ENCODE measurements at regions not wholly inside any gene's neighbourhood (a gene's known extent, or its start where the extent isn't known, plus 50 kb on each side); places are given as distances from the start of the nearest gene placed in this dataset.

GRCh38 chr2:103365071-103365470 lies 603.2 kb downstream of the TMEM182 start:
- TF ChIP-seq, protein P1, sequence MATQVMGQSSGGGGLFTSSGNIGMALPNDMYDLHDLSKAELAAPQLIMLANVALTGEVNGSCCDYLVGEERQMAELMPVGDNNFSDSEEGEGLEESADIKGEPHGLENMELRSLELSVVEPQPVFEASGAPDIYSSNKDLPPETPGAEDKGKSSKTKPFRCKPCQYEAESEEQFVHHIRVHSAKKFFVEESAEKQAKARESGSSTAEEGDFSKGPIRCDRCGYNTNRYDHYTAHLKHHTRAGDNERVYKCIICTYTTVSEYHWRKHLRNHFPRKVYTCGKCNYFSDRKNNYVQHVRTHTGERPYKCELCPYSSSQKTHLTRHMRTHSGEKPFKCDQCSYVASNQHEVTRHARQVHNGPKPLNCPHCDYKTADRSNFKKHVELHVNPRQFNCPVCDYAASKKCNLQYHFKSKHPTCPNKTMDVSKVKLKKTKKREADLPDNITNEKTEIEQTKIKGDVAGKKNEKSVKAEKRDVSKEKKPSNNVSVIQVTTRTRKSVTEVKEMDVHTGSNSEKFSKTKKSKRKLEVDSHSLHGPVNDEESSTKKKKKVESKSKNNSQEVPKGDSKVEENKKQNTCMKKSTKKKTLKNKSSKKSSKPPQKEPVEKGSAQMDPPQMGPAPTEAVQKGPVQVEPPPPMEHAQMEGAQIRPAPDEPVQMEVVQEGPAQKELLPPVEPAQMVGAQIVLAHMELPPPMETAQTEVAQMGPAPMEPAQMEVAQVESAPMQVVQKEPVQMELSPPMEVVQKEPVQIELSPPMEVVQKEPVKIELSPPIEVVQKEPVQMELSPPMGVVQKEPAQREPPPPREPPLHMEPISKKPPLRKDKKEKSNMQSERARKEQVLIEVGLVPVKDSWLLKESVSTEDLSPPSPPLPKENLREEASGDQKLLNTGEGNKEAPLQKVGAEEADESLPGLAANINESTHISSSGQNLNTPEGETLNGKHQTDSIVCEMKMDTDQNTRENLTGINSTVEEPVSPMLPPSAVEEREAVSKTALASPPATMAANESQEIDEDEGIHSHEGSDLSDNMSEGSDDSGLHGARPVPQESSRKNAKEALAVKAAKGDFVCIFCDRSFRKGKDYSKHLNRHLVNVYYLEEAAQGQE (IDR thresholded peaks at IDR 0.05; ENCODE audit: insufficient read depth in 1 of 2, low read depth in 2 of 2, low read length in 2 of 2): no peak
- no peak for TF ChIP-seq POLR2AphosphoS5 (IDR thresholded peaks at IDR 0.05; ENCODE audit: low read depth, low read length)
- TF ChIP-seq SIN3A (IDR thresholded peaks at IDR 0.05; ENCODE audit: borderline replicate concordance, insufficient read depth, low read length): no peak
- no peak for TF ChIP-seq TAF1 (IDR thresholded peaks at IDR 0.05; ENCODE audit: borderline replicate concordance, insufficient read depth, low read length)
- no peak for TF ChIP-seq FOXP2 (optimal IDR thresholded peaks at IDR 0.05; ENCODE audit: borderline replicate concordance, extremely low read depth, extremely low read length, insufficient read depth)
